NCI-H1048 (cell line): ENCODE measurements at regions not wholly inside any gene's neighbourhood (a gene's known extent, or its start where the extent isn't known, plus 50 kb on each side); places are given as distances from the start of the nearest gene placed in this dataset.
"Not testable (repeated sequence)": the region's sequence is repeated elsewhere in the genome, so short reads cannot be mapped to it uniquely, and the experiment has no call there.

Experiments
- DNase-seq: peaks from one replicate; lab custom pipeline; 2025; lab: John Stamatoyannopoulos, UW

DNA sequence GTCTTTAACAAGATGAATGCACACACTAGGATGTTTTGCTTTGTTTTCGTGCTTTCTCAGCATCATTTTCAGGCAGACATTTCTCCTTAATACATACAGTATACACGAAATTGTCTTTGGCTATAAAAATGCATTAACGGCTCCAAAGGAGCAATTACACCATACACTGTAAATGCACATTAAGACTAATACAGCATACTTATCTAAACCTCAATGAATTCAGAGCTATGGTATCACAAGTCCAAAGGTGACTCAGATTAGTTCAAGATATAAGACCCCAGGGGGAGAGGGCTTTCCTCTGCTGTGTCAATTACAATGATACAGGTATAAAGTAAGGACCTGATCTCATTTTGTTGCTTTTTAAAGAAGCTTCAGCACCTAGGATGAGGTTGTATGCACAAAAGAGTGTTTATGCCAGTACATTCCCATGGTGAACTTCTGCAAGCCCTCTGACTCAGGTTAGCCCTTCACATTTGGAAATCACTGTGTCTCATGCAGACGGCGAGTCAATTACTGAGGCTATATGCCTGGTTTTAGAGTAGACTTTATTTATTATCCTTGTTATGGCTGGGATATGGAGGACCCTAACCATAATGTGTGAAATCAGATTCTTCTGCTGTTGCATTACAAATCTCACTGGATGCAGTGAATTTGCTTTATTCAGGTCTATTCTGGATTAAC, 233.3 kb downstream of the ZNF608 start:
- DNase-seq, result no peak

DNA sequence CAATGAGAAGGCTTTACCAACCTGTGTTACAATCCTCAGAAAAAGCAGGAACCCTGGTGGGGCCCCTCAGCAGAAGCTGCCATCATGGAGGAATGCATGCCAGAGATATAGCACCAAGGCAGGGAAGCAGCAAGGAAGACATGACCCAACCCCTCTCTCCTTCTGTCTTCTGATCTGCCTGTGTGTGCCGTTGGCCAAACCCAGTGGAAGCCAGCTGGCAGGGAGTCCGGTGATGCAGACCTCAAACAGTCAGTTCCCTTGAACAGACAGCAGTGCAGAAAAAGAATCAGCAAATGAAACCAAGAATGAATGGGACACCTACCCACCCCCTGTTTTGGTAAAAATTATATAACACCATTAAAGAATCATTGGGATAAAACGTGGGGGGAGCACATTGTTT, 234.2 kb downstream of the ZNF608 start:
- DNase-seq, result no peak

DNA sequence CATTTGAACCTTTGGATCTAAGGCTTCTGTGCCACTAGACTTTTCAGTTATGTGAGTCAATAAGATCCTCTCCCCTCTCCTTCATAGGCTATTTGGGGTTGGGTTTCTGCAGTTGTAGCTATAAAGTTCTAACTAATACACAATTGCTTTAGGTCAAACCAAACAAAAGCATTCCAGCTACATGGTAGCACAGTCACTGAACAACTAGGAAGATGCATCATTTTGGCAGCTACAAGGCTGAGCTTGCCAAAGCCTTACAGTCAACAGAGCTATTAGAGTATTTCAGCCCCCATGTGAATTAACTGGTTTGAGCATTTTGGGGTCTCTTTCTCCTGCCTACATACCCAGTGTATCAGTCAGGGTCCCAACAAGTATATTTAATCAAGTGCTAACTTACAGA, 234.6 kb downstream of the ZNF608 start:
- DNase-seq, result no peak

DNA sequence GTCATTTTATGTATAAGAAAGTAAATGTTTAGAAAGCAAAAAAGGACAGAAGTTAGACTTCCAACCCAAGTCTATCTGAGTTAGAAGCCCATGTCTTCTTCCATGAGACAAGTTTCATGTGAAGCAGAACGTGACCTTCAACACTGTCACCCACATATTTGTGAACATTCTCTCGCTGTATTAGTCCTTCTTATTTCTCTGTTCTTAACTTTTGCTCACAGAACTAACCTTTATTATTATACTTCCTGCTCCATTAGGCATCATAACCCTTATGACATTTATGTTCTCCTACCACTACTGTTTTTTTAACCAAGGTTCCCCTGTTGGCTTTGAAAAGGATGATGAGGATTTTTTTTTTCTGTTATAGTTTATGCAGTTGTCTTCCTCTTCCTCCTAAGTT, 238.8 kb downstream of the ZNF608 start:
- DNase-seq, result no peak

DNA sequence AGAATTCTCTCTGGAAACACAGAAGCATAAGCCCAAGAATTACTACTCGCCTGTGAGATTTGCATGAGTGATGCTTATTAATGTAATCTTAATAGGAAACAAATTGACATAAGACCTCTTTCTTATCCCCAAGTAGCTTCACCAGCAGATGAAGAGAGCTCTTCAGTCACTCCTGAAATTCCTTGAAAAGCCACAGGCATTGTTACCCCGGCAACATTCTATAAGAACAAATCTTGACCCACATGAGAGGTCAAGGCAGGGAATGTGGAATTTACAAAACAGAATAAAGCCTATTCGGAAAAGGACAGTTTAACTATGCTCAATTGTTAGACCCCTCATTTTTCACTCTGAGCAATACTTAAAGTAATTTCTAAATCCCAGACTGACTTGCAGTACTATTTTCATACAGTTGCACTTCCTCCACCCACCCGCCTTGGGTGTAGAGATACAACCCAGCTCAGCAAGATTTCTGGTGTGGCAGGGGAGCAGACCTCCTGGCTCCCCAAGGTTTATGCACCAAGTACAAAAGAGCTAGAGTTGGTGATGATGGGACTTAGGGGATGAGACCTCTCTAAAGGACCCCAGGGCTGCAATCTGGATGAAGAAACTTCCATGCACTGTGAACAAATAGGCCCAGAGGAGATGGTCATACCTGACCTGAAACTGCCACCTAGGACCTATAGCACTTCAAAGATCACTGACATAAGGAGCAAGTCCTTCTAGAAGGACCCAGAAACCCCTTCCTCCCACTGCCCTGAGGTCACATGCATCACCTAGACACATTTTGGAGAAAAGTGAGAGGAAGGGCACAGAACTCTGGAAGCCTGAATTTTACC, 242.1 kb downstream of the ZNF608 start:
- no peak for DNase-seq

DNA sequence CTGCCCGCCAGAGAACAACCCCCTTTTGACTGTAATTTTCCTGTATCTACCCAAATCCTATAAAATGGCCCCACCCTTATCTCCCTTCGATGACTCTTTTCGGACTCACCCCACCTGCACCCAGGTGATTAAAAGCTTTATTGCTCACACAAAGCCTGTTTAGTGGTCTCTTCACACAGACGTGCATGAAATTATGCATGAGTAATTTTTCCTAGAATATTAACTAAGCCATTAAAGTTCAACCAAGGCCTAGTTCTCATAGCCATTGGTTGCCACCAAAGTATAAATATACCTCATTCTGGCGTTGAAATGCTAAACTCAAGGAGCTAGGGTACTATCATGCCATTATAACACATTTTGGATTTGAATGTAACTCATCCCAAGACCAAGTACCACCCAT, 243.9 kb downstream of the ZNF608 start:
- no peak for DNase-seq

DNA sequence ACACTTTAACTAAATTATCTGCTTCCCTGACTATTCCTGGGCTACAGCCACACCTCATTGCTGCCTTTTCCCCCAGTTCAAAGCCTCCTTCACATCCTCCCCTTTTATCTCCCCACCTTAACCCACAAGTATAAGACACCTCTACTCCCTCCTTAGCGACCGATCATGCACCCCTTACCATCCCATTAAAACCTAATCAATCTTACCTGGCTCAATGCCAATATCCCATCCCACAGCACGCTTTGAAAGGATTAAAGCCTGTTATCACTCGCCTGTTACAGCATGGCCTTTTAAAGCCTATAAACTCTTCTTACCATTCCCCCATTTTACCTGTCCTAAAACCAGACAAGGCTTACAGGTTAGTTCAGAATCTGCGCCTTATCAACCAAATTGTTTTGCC, 246.6 kb downstream of the ZNF608 start:
- not testable (repeated sequence) for DNase-seq

DNA sequence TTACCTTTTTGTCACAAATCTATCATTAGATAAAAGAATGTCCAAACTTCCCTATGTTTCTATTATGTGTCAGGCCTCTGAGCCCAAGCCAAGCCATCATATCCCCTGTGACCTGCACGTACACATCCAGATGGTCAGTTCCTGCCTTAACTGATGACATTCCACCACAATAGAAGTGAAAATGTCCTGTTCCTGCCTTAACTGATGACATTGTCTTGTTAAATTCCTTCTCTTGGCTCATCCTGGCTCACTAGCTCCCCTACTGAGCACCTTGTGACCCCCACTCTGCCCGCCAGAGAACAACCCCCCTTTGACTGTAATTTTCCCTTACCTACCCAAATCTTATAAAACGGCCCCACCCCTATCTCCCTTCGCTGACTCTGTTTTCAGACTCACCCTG, 249.5 kb downstream of the ZNF608 start:
- not testable (repeated sequence) for DNase-seq

DNA sequence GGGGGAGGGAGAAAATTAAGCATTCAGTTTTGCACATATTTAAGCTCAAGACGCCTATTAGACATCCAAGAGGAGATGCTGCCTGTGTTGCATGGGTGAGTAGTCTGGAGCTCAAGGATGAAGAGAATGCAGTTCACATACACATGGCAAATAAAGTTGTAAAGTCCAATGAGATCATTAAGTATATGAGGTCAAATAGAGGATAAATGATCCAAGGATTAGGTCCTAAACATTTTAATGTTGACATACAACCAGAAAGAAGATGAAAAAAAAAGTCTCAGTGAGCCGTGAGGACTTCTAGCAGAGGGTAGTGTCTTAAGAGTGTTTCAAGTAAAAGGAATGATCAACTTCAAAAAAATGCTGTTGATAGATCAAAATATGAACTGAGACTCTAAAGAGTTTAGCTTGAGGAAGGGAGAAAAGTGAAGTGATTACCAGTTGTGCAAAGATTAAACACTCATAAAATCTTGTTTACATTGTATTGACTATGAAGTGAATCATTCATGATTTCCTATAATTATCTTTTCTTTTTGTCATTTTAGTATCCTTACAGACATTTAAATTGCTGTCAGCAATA, 251.8 kb downstream of the ZNF608 start:
- no peak for DNase-seq

DNA sequence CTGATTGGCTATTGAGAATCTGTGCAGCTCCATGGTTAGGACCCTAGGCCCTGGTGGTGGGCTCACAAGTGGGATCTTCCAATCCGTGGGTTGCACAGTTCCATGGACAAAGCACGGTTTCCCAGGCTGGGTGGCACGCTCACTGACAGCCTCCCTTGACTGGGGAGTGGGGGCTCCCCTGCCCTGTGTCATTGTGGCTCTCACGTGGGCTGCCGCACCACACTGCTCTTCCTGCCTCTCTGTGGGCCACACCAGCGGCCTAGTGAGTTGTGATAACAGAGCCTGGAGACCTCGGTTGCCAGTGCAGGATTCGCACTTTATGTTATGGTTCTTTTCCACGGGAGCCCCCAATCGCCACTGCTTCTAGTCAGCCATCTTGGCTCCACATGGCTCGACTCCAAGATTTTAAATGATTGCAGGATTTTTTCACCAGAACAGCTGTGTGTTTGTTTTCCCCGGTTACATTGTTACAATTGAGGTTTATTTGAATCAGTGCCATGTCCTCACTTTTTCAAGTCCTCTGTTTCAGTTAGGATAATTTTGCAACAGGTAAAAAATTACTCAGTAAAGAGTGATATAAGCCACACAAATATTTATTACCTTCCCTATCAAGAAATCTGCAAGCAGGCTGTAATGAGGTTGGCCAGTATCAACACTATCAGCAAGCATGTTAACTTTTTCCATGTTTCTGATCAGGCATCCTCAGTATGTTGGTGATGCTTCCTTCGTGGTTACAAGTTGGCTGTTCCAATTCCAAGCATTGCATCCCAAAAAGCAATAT, 253.8 kb downstream of the ZNF608 start:
- DNase-seq, result no peak

DNA sequence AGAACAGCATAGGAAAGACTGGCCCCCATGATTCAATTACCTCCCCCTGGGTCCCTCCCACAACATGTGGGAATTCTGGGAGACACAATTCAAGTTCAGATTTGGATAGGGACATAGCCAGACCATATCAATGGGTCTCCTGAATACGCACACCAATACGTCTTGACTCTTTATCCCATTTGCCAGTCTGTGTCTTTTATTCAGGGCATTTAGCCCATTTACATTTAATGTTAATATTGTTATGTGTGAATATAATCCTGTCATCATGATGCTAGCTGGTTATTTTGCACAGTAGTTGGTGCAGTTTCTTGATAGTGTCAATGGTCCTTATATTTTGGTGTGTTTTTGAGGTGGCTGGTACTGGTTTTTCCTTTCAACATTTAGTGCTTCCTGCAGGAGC, 256.1 kb downstream of the ZNF608 start:
- DNase-seq, result not testable (repeated sequence)

DNA sequence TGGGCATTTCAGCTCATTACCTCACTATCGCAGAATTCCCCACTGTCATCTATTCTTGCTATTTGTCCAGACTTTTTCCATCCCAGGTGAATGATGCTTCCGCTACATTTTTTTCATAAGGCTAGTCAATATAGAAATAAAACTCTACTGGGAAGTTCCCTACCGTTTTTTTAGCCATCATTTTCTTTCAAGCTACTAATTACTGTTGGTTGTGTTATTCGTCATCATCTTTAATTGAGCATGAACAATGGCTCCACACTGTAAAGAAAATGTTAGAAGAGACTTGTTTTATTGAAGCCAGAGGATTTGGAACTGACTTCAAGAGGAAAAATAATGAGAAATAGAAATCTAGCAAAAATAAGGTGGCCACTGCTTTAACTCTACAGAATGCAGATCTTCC, 265.0 kb downstream of the ZNF608 start:
- no peak for DNase-seq

DNA sequence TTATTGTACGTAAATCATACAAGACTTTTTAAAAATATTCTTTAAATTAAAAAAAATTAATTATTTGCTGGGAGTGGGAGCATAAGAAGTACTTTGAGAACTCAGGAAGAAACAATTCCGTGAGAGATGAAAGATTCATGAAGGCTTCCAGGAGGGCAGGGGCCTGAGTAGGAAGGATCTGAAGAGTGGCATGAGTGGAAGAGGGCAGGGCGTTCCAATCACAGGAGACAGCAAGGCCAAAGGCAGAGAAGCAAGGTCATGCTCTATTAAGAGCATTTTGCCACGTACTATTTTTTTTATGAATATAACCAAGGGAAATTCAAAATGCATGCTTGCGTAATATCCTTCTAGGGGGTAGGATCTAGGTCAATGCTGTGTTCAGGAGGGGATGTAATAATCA, 265.5 kb downstream of the ZNF608 start:
- DNase-seq, result no peak

DNA sequence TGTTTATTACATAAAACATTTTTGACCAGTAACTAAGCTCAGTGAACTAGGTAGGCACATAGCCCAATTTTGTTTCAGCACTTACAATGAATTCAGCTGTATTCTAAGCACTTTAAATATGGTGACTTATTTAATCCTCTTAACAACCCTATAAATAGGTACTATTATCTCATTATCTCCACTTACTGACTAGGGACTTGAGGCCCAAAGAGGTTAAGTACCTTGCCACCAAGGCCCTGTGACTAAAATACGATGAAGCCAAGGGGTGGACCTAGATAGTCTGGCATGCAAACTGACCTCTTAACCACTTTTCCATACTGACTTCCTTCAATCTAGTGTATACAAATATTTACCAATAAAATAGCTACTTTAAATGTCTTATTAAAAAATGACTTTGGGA, 266.4 kb downstream of the ZNF608 start:
- no peak for DNase-seq

DNA sequence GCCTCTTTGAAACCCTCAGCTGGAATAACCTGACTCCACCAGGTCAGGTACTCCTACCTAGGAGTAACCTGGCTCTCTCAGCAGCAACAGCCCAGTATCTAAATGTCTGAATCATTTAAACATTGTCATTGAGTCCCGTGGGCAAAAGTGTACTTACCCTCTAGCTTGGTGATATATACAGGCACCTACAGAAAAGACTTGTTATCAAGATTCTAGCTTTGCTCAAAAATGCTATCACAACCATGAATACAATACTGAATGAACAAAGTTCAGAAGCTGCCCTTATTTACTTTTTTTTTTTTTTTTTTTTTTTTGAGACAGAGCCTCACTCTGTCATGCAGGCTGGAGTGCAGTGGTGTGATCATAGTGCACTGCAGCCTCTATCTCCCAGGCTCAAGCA, 268.2 kb downstream of the ZNF608 start:
- DNase-seq, result no peak

DNA sequence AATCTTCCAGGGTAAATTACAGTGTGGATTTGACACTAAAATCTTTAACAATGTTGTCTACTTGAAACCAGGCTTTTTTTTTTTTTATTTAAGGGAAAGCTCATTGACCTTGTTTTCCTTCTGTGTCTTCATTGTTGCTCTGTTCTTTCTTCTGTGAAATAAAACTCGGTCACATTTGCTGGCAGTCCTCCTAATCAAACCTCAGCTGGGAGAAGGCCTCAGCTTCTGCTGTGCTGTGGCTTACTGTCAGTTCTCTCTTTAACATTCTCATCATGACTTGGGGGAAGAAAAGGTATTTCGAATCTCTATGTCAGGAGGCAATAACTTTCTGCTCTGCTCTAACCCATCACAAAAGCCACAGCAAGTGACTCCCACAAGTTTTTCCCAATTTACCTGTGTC, 268.9 kb downstream of the ZNF608 start:
- DNase-seq, result no peak

DNA sequence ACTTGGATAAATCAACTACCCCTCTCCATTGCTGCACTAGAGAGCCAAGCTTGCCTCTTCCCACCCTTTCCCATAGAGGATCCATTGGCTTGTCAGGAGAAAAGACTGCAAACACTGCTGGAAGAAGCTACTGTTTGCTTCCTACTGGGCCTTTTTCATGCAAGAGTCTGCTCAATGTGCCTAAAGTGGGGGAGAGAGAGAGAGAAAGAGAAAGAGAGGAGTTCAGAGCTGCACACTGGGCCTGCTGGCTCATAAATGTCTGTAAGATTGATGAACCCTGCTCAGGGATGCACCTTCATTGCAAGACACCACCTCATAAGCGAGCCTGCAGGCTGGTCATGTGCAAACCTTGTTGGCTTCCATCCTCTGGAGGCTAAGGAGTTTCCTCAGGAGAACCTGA, 269.4 kb downstream of the ZNF608 start:
- no peak for DNase-seq

DNA sequence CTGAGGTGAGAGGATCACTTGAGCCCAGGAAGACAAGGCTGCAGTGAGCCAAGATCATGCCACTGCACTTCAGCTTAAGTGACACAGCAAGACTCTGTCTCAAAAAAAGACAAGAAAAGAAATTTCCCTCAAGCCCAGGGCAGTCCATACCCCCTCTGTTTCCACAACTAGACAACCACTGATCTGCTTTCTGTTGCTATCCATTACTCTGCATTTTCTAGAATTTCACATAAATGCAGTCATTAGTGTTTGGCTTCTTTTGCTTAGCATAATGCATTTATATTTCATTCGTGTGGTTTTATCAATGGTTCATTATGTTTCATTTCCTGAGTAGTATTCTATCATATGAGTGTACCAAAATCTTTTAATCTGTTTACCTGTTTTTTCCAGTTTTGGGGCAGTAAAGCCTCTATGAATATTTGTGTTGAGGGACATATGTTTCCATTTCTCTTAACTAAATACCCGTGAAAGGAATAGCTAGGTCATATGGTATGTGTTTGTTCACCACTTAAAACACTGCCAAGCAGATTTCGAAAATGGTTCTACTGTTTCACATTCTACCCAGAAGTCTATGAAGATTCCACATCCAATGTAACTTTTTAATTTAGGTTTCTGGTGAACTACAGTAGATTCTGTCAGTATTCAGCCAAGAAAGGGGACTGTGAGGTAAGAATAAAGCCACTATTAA, 271.8 kb downstream of the ZNF608 start:
- no peak for DNase-seq

DNA sequence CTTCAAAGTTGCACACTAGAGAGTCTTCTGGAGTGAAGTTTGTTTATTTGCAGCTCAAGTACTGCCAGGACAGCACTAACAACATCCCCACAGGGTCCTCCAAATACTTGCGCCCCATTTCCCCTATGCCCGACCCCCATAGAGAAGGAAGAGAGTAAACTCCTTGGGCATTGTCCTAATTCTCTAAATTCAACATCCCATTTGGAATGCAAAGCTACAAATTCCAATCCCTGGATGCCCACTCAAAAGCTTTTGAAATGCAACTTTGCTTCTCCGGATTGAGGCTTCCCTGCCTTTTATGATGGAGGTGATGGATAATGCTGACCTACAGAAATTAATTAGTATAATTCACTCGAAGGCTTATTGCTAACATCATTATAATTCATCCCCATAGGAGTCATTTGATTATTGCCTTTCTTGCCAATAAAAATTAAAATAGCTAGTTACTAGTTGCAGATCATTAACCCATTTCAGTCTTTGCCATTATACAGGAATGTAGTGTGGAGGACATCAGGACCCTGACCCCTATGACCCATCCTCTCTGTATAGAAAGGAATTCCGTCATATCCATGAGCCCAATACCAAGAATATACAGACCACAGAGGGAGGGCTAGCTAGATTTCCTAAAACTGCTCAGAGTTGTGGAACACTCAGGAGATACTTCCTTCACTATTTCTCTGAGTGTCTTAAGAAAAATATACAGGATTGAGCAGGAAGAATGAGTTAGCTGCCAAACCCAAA, 277.6 kb downstream of the ZNF608 start:
- no peak for DNase-seq

DNA sequence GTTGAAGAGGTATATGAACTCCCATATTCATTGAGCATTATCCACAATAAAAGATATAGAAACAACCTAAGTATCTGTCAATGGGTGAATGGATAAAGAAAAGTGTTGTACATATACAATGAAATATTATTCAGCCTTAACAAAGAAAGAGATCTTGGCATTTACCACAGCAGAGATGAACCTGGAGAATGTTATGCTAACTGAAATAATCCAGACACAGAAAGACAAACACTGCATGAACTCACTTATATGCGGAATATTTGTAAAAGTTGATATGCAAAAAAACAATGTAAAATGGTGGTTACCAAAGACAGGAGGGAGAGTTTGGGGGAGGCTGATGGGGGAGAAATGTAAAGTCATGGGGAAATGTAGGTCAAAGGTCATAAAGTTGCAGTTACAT, 278.7 kb downstream of the ZNF608 start:
- no peak for DNase-seq

DNA sequence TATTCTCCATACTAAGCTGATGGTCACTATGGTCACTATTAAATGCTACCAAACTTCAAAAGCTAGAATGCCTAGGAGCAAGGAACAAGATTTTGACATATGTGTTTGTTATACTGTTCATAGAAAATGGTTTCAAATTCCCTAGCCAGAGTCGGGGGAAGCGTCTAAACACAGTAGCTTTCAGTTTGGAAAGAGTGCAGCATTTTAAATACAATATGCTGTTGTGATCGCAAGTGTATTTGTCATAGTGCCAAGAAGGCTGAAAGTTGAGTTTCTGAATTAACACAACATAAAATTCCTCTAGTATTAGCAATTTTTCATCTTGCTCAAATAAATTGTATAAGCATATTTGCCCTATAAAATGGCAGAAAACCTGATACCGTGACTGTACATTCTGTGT, 280.4 kb downstream of the ZNF608 start:
- no peak for DNase-seq
